DOHH2 (cell line): ENCODE measurements at regions not wholly inside any gene's neighbourhood (a gene's known extent, or its start where the extent isn't known, plus 50 kb on each side); places are given as distances from the start of the nearest gene placed in this dataset.
"Not testable (repeated sequence)": the region's sequence is repeated elsewhere in the genome, so short reads cannot be mapped to it uniquely, and the experiment has no call there.

Experiments used
- H3F3A ChIP-seq: fragments of 200-600 bp; sonication (generic), shearing (Covaris generic); 2 replicates; pipeline ENCODE4 v1.6.0; 2016; ENCODE audit warnings: antibody characterized with exemption, mild to moderate bottlenecking; ENCODE audit not compliant: control insufficient read depth, insufficient read depth
- H3K27ac ChIP-seq: fragments of 200-600 bp; sonication (generic); 2 replicates; pipeline ENCODE4 v1.5.1; 2014; ENCODE audit warnings: low read depth, mild to moderate bottlenecking, low read length, moderate library complexity
- H3K27me3 ChIP-seq: fragments of 200-600 bp; sonication (generic); 2 replicates; pipeline ENCODE4 v1.6.1; 2014; ENCODE audit warnings: mild to moderate bottlenecking, low read length, mixed read lengths; ENCODE audit not compliant: control insufficient read depth
- H3K36me3 ChIP-seq: fragments of 200-600 bp; sonication (generic); 2 replicates; pipeline ENCODE4 v1.6.1; 2014; ENCODE audit warnings: mild to moderate bottlenecking, low read length, moderate library complexity, mixed read lengths; ENCODE audit not compliant: control insufficient read depth
- H3K4me1 ChIP-seq: fragments of 200-600 bp; sonication (generic); 2 replicates; pipeline ENCODE4 v1.6.1; 2014; ENCODE audit warnings: mild to moderate bottlenecking, low read length, mixed read lengths; ENCODE audit not compliant: control insufficient read depth
- H3K4me2 ChIP-seq: fragments of 200-600 bp; sonication (generic); 2 replicates; pipeline ENCODE4 v1.6.0; 2014; ENCODE audit warnings: mild to moderate bottlenecking, low read length, moderate library complexity
- H3K4me3 ChIP-seq: fragments of 200-600 bp; sonication (generic); 2 replicates; pipeline ENCODE4 v1.5.1; 2014; ENCODE audit warnings: mild to moderate bottlenecking, low read length, mixed read lengths
- H3K79me2 ChIP-seq: fragments of 200-600 bp; sonication (generic); 2 replicates; pipeline ENCODE4 v1.6.1; 2014; ENCODE audit warnings: mild to moderate bottlenecking, low read length, mixed read lengths; ENCODE audit not compliant: control insufficient read depth
- H3K9me2 ChIP-seq: fragments of 200-600 bp; sonication (generic); replicated peaks from 2 replicates; pipeline ENCODE4 v1.6.1; 2014; ENCODE audit warnings: mild to moderate bottlenecking, low read length, mixed read lengths; ENCODE audit not compliant: control insufficient read depth
- H3K9me3 ChIP-seq: fragments of 200-600 bp; sonication (generic); 2 replicates; pipeline ENCODE4 v1.6.1; 2014; ENCODE audit warnings: antibody characterized with exemption, low read length, mixed read lengths; ENCODE audit not compliant: control insufficient read depth, insufficient read depth
- H4K20me1 ChIP-seq: fragments of 200-600 bp; sonication (generic); 2 replicates; pipeline ENCODE4 v1.6.0; 2014; ENCODE audit warnings: low read depth, mild to moderate bottlenecking, antibody characterized with exemption, low read length, moderate library complexity; ENCODE audit not compliant: control insufficient read depth, insufficient read depth
- EZH2phosphoT487 ChIP-seq: fragments of 200-600 bp; sonication (generic); IDR thresholded peaks from 2 replicates; pipeline ENCODE4 v1.6.1; 2017; ENCODE audit warnings: borderline replicate concordance, mild to moderate bottlenecking, antibody characterized with exemption, low read length, moderate library complexity, mixed read lengths
- TF ChIP-seq, protein P1 (sequence below): fragments of 200-600 bp; sonication (generic); IDR thresholded peaks from one replicate; pipeline ENCODE4 v1.5.1; 2014; ENCODE audit warnings: antibody characterized with exemption, mild to moderate bottlenecking, low read depth, low read length; ENCODE audit not compliant: poor library complexity, severe bottlenecking

DNA sequence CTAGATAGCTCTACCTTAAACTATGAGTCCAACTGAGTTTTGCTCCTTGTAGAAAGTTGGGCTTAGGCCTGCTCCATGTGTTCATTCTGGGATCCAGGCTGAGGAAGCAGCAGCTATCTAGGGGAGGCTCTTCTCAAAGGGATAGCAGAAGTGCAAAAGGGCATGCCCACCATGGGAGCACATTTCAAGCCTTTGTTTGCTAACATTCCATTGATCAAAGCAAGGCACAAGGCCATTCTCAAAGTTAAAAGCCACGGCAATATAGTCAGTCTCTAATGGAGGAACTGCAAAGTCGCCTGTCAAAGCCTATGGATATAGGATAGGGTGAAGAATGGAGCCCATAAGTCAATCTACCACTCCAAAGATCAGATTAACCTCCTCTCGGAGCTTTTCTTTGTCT is 488.1 kb upstream of the ARX start:
- Histone ChIP-seq H3K9me3 (no peaks in the 10 kb centered on the region), H3K27me3 (no peaks in the 10 kb centered on the region), H3K36me3 (no peaks in the 10 kb centered on the region), H3K9me2 (no peaks in the 10 kb centered on the region), H3K27ac (no peak overlapping the region), H4K20me1 (no peaks in the 10 kb centered on the region), H3K4me3 (no peak overlapping the region), H3F3A (no peaks in the 10 kb centered on the region), H3K79me2 (no peaks in the 10 kb centered on the region), H3K4me2 (no peak overlapping the region), H3K4me1 (no peaks in the 10 kb centered on the region)
- no peak for TF ChIP-seq EZH2phosphoT487
- TF ChIP-seq, protein P1, sequence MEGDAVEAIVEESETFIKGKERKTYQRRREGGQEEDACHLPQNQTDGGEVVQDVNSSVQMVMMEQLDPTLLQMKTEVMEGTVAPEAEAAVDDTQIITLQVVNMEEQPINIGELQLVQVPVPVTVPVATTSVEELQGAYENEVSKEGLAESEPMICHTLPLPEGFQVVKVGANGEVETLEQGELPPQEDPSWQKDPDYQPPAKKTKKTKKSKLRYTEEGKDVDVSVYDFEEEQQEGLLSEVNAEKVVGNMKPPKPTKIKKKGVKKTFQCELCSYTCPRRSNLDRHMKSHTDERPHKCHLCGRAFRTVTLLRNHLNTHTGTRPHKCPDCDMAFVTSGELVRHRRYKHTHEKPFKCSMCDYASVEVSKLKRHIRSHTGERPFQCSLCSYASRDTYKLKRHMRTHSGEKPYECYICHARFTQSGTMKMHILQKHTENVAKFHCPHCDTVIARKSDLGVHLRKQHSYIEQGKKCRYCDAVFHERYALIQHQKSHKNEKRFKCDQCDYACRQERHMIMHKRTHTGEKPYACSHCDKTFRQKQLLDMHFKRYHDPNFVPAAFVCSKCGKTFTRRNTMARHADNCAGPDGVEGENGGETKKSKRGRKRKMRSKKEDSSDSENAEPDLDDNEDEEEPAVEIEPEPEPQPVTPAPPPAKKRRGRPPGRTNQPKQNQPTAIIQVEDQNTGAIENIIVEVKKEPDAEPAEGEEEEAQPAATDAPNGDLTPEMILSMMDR: no peak

DNA sequence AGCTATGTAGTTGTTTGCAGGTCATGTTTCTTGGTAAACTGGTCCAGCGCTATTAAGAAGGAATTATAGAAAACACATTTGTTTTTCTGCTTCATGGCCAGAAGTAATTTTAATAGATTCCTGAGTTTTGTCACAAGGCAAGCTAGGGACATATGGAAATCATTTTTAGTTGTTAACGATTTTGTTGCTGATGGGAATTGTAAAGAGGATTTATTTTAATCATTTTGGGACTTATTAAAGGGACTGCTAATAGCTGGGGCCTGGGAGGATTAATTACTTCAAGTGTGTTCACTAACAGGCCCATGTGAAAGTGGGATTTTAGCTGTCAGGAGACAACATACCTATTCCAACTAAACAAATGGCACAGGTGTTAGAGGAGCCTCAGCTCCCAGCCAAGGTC is 492.0 kb upstream of the ARX start:
- Histone ChIP-seq H3K36me3 (no peaks in the 10 kb centered on the region), H3K27ac (no peak overlapping the region), H3K9me2 (no peaks in the 10 kb centered on the region), H3K79me2 (no peaks in the 10 kb centered on the region), H3F3A (no peaks in the 10 kb centered on the region), H3K4me2 (no peak overlapping the region), H3K9me3 (no peaks in the 10 kb centered on the region), H4K20me1 (no peaks in the 10 kb centered on the region), H3K4me3 (no peak overlapping the region), H3K4me1 (no peaks in the 10 kb centered on the region), H3K27me3 (no peaks in the 10 kb centered on the region)
- TF ChIP-seq, protein P1: no peak
- no peak for TF ChIP-seq EZH2phosphoT487

DNA sequence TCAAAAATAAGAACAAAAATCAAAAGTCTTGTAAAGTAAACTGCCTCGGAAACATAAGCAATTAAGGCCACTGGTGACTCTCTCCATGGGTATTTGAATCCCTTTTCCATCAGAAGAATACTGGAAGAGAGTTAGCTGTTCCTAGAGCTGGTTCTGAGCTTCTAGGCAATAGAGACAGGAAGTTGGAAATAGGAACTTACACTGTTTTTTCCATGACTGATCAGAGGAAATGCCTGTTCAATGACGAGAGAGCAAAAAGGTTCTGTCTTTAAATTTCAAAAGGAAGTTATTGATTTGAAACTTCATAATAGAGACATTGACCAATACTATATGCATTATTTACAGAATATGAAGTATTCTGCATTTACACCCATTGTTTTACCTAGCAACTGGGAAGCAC is 503.5 kb upstream of the ARX start:
- Histone ChIP-seq H3K79me2 (no peaks in the 10 kb centered on the region), H3K9me2 (no peaks in the 10 kb centered on the region), H3K36me3 (no peaks in the 10 kb centered on the region), H3K27me3 (no peaks in the 10 kb centered on the region), H4K20me1 (no peaks in the 10 kb centered on the region), H3F3A (no peaks in the 10 kb centered on the region), H3K9me3 (no peaks in the 10 kb centered on the region), H3K27ac (no peak overlapping the region), H3K4me3 (no peak overlapping the region), H3K4me2 (no peak overlapping the region), H3K4me1 (no peaks in the 10 kb centered on the region)
- TF ChIP-seq, protein P1: no peak
- no peak for TF ChIP-seq EZH2phosphoT487

DNA sequence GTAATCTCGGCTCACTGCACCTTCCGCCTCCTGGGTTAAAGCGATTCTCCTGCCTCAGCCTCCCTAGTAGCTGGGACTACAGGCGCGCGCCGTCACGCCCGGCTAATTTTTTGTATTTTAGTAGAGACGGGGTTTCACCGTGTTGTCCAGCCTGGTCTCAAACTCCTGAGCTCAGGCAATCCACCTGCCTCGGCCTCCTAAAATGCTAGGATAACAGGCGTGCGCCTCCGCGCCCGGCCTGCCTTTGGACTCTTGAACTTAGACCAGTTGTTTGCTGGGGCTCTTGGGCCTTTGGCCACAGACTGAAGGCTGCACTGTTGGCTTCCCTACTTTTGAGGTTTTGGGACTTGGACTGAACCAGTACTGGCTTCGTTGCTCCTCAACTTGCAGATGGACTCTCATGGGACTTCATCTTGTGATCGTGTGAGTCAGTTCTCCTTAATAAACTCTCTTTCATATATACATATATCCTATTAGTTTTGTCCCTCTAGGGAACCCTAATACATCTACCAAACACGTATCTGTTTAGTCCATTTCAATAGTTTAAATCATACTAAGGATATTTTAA is 506.8 kb upstream of the ARX start:
- H3K27ac ChIP-seq, H3K4me3 ChIP-seq, H3K4me1 ChIP-seq, H3K79me2 ChIP-seq, H4K20me1 ChIP-seq, H3K36me3 ChIP-seq, H3K9me2 ChIP-seq, H3K9me3 ChIP-seq, H3F3A ChIP-seq, H3K4me2 ChIP-seq, H3K27me3 ChIP-seq: not testable (repeated sequence)
